NCI-H2196 (cell line): ENCODE measurements at regions not wholly inside any gene's neighbourhood (a gene's known extent, or its start where the extent isn't known, plus 50 kb on each side); places are given as distances from the start of the nearest gene placed in this dataset.

Experiments
- DNase-seq: peaks from one replicate; lab custom pipeline; 2025; ENCODE audit not compliant: unreplicated experiment; lab: John Stamatoyannopoulos, UW

GRCh38 chr3:159165961-159166360 lies 364.1 kb downstream of the MFSD1 start:
- no peak for DNase-seq

DNA sequence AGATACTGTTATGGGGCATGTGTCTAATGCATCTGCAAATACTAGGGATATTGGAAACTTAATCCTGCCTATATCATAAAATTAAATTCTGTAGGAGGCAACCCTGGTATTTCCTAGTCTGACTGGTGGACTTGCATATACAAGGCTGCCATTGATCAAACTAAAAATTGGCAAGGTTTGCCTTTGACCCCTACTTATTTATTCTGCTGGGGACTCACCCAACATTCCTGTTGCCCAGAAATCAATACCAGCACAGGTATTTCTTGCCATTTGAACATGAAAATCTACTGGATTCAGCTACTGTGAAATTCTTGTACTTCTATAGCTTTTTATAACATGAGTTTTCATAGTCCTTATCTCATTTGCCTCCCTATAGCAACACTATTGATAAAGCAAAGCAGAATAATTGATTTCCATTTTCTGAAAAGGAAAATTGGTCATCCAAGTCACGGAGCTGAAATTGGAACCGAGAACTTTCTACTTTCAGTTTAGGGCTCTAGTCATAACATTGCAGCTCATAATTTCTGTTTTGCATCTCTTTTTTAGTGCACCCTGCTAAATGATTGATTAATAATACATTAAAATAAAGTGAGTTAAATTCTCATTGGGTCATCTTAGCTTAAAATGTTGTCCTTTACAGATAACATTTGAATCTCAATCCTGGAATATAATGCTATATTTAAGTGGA lies 365.2 kb downstream of the MFSD1 start:
- no peak for DNase-seq

DNA sequence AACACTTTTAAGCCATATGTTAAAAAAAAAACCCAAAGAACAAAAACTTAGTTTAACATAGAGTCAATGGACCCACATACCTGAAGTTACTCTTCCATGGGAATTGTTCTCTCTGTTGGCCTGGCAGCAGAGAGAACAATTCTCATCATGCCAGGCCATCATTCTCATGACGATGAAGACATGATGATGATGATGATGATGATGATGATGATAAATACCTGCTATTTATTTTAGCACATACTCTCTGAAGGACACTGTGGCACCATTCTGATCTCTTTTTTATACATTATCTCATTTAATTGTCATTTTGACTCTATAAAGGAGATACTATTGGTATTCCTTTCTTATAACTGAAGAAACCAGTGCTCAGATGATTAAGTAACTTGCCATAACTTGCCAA lies 366.9 kb downstream of the MFSD1 start:
- DNase-seq, result no peak

GRCh38 chr3:159169828-159170227 lies 368.0 kb downstream of the MFSD1 start:
- DNase-seq, result no peak

DNA sequence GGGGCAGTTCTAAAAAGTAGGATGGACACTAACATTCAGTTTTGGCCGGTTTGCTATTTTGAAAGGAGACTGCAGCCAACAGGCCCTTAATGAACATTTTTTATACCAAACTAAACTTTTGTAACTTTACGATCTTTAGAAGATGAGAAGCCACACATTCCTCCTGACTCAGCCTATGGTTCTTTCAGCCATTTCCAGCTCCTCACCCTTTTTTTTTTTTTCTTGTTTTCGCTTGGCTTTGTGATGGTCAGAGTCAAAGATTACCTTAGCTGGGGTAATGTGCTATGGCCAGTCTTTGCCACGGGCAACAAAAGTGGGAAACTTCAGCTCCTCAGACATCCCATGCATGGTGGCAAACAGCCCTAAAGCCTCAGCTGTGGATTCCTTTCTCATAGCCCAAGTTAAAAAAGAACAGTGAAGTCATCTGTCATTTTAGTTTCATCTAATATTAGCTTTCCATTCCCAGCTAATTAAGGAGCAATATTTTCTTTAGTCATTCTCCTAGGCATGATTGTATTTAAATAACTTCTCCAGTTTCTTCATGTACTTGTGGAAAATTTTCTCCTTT lies 368.7 kb downstream of the MFSD1 start:
- no peak for DNase-seq

GRCh38 chr3:159171333-159171732 lies 369.5 kb downstream of the MFSD1 start:
- no peak for DNase-seq

GRCh38 chr3:159172473-159172872 lies 370.6 kb downstream of the MFSD1 start:
- no peak for DNase-seq

- no peak for DNase-seq
Observed at GRCh38 chr3:159174715-159175692, 373.1 kb downstream of the MFSD1 start.

DNA sequence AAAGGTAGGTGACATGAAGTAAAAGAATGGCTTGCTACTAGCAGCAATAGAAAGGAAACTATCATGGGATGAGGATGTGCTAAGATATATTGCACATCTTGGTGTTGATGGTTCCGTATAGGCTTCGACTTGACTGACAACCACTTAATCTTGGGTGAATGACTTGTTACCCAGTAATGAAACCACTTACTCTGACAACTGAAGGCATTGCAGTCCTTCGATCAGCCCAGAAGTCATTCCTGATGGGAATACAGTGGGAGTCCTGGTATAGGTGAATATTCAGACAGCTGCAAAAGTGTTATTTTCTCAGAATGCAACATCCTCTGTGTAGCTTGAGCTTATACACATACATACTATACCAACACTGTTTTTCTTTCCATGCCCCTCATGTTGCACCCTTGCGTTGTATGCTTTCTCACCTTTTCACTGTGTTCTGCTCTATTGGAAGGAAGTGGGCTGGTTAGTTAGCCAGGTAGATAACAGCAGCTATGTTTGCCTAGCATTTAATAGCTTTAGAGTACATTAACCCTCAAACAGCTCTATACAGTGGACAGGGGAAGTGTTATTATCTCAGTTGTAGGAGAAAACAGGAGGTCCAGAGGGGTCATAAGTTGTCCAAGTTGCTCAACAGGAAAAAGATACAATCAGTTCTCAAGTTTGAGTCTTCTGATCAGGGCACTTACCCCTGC lies 376.5 kb downstream of the MFSD1 start:
- DNase-seq, result no peak

DNA sequence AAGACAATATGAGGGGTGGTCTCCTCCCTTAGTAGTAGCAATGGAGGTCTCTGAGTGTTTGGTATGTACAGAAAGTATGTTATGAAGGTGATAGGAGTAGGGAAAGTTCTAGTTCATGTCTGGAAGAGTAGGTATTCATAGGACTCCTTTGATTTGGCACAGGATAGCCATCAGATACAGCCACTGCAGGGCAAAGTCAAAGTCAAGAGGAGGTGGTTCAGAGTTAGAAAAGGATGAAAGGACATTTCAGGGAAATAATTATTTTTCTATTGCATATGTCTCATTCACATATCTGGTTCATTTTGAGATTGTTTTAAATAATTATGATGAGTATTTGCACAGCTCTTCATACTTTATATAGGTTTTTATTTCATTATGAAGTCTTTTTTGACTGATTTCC lies 381.1 kb downstream of the MFSD1 start:
- no peak for DNase-seq

DNA sequence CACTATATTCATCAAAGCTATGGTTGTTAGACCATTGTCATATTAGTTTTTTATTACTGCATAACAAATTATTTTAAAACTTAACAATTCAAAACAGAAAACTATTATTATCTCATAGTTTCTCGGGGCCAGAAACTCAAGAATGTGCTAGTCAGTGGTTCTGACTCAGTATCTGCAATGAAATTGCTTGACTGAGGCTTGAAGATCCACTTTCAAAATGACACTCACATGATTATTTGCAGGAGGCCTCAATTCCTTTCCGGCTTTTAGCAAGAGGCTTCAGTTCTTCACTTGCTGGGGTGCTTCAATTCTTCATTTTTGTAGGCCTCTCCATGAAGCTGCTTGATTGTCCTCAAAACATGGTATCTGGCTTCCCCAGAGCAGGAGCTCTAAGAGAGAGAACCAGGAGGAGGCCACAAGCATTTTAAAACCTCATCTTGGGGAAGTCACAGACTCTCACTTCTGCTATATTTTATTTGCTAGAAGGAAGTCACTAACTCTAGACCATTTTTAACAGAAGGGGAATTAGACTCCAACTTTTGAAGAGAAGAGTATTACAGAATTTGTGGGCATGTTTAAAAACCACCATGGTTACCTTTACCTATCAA lies 383.7 kb downstream of the MFSD1 start:
- no peak for DNase-seq

DNA sequence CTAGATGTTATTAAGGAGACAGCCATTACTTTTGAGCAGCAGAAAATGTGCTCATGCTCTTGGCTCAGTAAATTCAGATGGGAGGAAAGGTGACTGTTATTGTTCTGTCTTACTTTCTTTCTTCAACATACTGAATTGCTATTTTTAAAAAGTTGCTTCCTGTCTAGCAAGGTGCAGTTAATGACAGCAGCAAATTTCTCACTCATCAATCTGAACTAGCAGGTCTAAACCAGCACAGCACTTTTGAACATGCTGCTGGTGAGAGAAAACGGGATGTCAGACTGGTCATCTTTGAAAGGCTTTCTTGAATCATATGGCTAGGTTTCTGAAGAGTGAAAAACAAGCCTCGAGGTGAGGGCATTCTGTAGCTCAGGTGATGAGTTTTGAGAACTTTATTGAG lies 384.7 kb downstream of the MFSD1 start:
- no peak for DNase-seq

GRCh38 chr3:159187232-159187631 lies 385.4 kb downstream of the MFSD1 start:
- DNase-seq, result no peak

DNA sequence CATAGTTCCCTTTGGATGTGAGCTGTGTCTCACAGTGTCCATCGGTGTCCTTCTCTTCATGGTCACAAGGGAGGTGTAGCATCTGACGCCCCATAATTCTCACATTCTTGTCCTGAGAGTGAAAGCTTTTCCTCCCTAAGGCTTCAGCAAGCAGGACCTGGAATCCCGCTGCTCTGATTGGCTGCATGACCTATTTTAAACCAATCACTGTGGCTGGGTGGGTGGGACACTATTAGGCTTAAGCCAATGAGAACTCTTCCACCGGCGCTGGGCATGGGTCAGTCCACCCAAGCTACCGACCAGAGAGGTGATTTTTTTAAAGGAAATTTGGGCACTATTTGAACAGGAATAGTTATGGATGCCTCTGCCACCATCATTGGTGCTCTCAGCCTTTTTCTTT lies 385.9 kb downstream of the MFSD1 start:
- no peak for DNase-seq

DNA sequence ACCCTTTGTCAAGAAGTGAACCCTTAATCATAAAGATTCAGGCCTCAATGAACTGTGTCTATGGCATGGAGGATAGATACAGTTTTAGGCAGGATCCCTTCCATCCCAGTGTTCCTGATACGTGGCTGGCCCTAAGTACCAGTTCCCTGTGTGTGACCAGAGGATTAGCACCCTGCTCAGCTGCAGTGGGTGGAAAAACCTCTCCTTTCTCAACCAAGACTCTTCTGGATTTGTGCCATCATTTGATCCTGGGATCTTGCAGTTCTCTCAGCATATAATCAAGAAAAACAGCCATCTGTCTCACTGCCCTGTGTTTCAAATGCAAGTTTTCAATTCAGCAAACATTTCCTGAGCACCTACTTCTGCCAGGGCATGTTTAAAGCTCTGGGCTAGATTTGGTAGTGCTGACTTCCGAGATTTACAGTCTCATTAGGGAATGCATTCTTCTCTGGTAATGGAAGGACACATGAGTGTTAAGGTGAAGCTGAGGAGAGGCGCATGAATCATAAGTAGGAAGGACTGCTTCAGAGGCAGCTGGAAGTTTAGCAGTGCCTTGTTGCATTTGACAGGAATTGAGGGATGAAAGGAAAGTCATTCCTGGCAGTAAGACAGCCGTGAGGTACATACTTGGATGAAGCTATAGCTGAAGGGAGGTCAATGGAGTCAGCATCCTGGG lies 388.3 kb downstream of the MFSD1 start:
- no peak for DNase-seq

DNA sequence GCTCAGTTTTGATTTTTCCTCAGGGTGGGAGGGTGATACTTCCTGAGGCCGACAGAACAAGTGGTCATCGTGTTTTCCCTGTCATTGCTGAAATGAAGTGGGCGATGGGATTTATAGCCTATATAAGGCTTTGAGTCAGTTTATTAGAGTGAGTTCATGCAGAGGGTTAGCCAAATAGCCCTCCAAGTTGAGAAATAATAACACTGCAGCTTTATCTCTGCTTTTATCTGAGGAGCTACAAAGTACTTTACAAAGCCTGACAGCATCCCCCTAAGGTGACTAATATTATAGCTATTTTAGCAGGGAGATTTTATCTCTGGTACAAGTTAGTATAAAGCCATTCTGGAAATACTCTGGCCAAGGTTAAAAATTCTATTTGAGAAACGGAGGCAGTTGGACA lies 389.6 kb downstream of the MFSD1 start:
- DNase-seq, result no peak

DNA sequence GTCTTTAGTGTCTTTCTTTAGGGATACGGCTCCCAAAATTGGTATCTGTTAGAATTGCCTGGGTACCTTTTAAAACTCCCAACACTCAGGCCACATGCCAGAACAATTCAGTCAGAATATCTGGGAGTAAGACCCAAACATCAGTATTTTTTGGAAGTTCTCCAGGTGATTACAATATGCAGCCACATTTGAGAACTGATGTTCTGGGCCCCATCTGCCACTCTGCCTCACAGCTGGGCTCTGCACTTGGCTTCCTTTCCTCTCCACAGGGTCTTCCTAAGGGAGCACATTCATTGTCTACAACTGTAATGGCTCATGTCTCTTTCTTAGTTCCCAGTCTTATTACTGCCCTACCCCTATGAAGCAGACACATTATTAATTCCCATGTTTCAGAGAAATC lies 394.5 kb downstream of the MFSD1 start:
- DNase-seq, result no peak

DNA sequence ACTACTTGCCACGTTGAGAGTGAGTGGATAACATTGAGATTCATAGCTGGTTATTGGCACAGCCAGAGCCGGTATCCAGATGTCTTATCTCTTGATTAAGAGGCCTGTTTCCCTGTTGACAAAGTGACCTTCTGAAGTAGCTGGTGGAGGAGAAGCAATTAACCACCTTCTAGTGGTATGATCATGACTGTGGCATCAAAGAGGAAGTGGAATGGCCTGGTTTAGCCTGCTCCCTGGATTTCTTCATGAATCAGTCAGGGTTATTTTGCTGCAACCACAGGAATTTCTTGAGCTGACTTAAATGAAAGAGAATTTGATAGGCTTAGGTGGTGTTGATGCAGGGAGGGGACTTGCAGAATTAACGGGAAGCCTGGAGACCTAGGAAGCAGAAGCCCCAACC lies 398.3 kb downstream of the MFSD1 start:
- DNase-seq, result no peak

GRCh38 chr3:159208050-159208449 lies 406.2 kb downstream of the MFSD1 start:
- no peak for DNase-seq

- DNase-seq, result no peak
Observed at GRCh38 chr3:159209459-159209858, 407.6 kb downstream of the MFSD1 start.
